ENCODE measurements at regions not wholly inside any gene's neighbourhood (a gene's known extent, or its start where the extent isn't known, plus 50 kb on each side); places are given as distances from the start of the nearest gene placed in this dataset.
A peak's percentile ranks its signal among the peaks of the same experiment; 100 is the strongest.

- no peaks in the 10 kb centered on the region for H3K36me3 ChIP-seq
- H3K4me1 ChIP-seq, result peaks cover 0 to 20% (median 0%) of the 10 kb centered on the region in 4 donors
- peak; percentile 85 to 95 (median 90) for ATAC-seq
- peak overlapping the region in 1 of 3 donors; percentile 48 for H3K27ac ChIP-seq
- WGBS (ENCODE audit: insufficient coverage, low coverage, low lambda C conversion rate, missing lambda C conversion rate), result 38% methylated on average over 1 of the region's 4 CpGs
- DNase-seq, result peak in 2 of 3 donors; percentile 63 to 76
- TF ChIP-seq CTCF (IDR thresholded peaks at IDR 0.05) (no peak), POLR2A (IDR thresholded peaks at IDR 0.05) (no peak)
- H3K9me3 ChIP-seq, result no peaks in the 10 kb centered on the region
- no peaks in the 10 kb centered on the region for H3K27me3 ChIP-seq
- intact Hi-C loops (cut with DNase I), result no loop called here
- no peak overlapping the region for H3K4me3 ChIP-seq
Measured at GRCh38 chr4:14829795-14830194, 172.5 kb upstream of the CPEB2 start.

- Histone ChIP-seq H3K36me3 (no peaks in the 10 kb centered on the region), H3K4me1 (peaks cover 0 to 20% (median 0%) of the 10 kb centered on the region in 4 donors), H3K27me3 (no peaks in the 10 kb centered on the region), H3K4me3 (no peak overlapping the region), H3K27ac (no peak overlapping the region), H3K9me3 (no peaks in the 10 kb centered on the region)
- TF ChIP-seq CTCF (IDR thresholded peaks at IDR 0.05) (no peak), POLR2A (IDR thresholded peaks at IDR 0.05) (no peak)
- DNase-seq (no peak), ATAC-seq (peak in 2 of 4 donors; percentile 16 to 53)
- intact Hi-C loops (cut with DNase I), result no loop called here
- 73% methylated on average over 1 of the region's 1 CpG for WGBS (ENCODE audit: insufficient coverage, low coverage, low lambda C conversion rate, missing lambda C conversion rate)
Measured at GRCh38 chr4:14831416-14831815, 170.9 kb upstream of the CPEB2 start.

- DNase-seq, result no peak
- TF ChIP-seq CTCF (IDR thresholded peaks at IDR 0.05) (no peak), POLR2A (IDR thresholded peaks at IDR 0.05) (no peak)
- Histone ChIP-seq H3K4me3 (no peak overlapping the region), H3K36me3 (no peaks in the 10 kb centered on the region), H3K4me1 (peaks cover 0 to 20% (median 0%) of the 10 kb centered on the region in 4 donors), H3K27ac (no peak overlapping the region), H3K27me3 (no peaks in the 10 kb centered on the region), H3K9me3 (no peaks in the 10 kb centered on the region)
- no peak for ATAC-seq
- WGBS (ENCODE audit: insufficient coverage, low coverage, low lambda C conversion rate, missing lambda C conversion rate), result 79% methylated on average over 3 of the region's 5 CpGs
- intact Hi-C loops (cut with DNase I), result no loop called here
Measured at GRCh38 chr4:14833053-14833452, 169.2 kb upstream of the CPEB2 start.

- H3K4me1 ChIP-seq, result peaks cover 0 to 17% (median 0%) of the 10 kb centered on the region in 4 donors
Measured at GRCh38 chr4:14834382-14834781, 167.9 kb upstream of the CPEB2 start.

More at GRCh38 chr4:14834382-14834781, 167.9 kb upstream of the CPEB2 start:
- Histone ChIP-seq H3K4me3 (no peak overlapping the region), H3K9me3 (no peaks in the 10 kb centered on the region), H3K27ac (no peak overlapping the region), H3K27me3 (no peaks in the 10 kb centered on the region), H3K36me3 (no peaks in the 10 kb centered on the region)
- no peak for ATAC-seq
- intact Hi-C loops (cut with DNase I), result no loop called here
- no peak for DNase-seq
- no CpG with 5 or more reads among the region's 1 CpG for whole genome bisulfite sequencing (ENCODE audit: insufficient coverage, low coverage, low lambda C conversion rate, missing lambda C conversion rate)
- TF ChIP-seq POLR2A (IDR thresholded peaks at IDR 0.05) (no peak), CTCF (IDR thresholded peaks at IDR 0.05) (no peak)
